ENCODE measurements at regions not wholly inside any gene's neighbourhood (a gene's known extent, or its start where the extent isn't known, plus 50 kb on each side); places are given as distances from the start of the nearest gene placed in this dataset.
"Not testable (repeated sequence)": the region's sequence is repeated elsewhere in the genome, so short reads cannot be mapped to it uniquely, and the experiment has no call there.

DNA sequence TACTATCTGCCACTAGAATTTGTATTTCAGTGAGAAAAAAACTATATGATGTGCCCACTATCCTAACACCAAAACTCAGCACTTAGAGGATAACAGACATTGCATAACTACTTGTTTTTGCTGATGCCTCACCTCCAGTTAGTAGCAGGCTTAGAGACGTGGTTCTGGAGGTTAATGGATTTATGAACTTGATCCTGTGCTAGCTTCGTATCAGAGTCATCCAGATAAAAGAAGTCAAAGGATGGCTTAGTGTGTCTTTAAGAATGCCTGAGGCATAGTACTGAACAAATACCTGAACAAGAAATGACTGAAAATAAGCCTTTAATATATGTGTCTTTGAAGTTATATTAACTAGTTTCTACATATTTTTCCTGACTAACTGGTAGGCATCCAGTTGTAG is 414.9 kb upstream of the PTCHD4 start:
- DNase-seq (ENCODE audit: extremely low read depth, low read depth) = no peak
- no peak overlapping the region for H3K4me3 ChIP-seq (replicated peaks; ENCODE audit: low read depth, low read length)
- TF ChIP-seq, protein P1, sequence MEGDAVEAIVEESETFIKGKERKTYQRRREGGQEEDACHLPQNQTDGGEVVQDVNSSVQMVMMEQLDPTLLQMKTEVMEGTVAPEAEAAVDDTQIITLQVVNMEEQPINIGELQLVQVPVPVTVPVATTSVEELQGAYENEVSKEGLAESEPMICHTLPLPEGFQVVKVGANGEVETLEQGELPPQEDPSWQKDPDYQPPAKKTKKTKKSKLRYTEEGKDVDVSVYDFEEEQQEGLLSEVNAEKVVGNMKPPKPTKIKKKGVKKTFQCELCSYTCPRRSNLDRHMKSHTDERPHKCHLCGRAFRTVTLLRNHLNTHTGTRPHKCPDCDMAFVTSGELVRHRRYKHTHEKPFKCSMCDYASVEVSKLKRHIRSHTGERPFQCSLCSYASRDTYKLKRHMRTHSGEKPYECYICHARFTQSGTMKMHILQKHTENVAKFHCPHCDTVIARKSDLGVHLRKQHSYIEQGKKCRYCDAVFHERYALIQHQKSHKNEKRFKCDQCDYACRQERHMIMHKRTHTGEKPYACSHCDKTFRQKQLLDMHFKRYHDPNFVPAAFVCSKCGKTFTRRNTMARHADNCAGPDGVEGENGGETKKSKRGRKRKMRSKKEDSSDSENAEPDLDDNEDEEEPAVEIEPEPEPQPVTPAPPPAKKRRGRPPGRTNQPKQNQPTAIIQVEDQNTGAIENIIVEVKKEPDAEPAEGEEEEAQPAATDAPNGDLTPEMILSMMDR (IDR thresholded peaks at IDR 0.05; ENCODE audit: low read depth, low read length, missing control alignments) = no peak

- DNase-seq (ENCODE audit: extremely low read depth, low read depth) = no peak
- TF ChIP-seq, protein P1 (IDR thresholded peaks at IDR 0.05; ENCODE audit: low read depth, low read length, missing control alignments) = no peak
- H3K4me3 ChIP-seq (replicated peaks; ENCODE audit: low read depth, low read length) = no peak overlapping the region
Measured at GRCh38 chr6:48520951-48521350, 410.0 kb upstream of the PTCHD4 start.

DNA sequence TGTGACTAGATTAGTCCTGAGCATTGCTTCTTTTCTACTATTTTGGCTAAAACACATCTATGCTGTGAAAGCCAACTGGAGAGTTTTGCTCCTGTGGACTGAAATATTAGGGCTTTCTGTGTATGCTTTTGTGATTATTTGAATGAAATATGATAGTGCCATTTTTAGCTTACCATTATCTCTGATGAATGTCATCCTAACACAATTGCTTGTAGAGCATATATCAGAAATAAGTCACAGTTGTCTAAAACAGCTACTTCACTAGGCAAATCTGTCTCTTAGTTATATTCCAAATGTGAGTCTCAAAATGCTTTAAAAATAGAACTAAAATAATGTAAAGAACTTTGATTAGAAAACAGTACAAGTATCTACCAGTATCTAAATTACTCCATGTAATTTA is 401.4 kb upstream of the PTCHD4 start:
- TF ChIP-seq, protein P1 (IDR thresholded peaks at IDR 0.05; ENCODE audit: low read depth, low read length, missing control alignments) = no peak
- no peak for DNase-seq (ENCODE audit: extremely low read depth, low read depth)
- H3K4me3 ChIP-seq (replicated peaks; ENCODE audit: low read depth, low read length) = no peak overlapping the region

- TF ChIP-seq, protein P1 (IDR thresholded peaks at IDR 0.05; ENCODE audit: low read depth, low read length, missing control alignments) = no peak
- H3K4me3 ChIP-seq (replicated peaks; ENCODE audit: low read depth, low read length) = no peak overlapping the region
- no peak for DNase-seq (ENCODE audit: extremely low read depth, low read depth)
Measured at GRCh38 chr6:48511378-48511777, 400.4 kb upstream of the PTCHD4 start.

DNA sequence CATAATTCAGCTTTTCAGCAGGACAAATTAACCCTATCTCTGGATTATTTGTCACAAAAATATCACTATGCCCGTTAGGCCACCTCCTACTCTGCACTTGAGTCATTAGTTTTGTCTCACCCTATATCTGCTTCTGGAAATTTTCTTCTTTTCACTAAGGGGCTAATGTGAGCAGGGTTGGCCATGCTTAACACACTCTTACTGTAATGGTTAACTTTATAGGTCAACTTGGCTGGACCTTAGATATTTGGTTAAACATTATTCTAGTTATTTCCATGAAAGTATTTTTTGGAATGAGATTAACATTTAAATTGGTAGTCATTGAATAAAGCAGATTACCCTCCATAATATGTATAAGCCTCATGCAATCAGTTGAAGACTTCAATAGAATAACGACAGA is 394.6 kb upstream of the PTCHD4 start:
- DNase-seq (ENCODE audit: extremely low read depth, low read depth) = no peak
- no peak overlapping the region for H3K4me3 ChIP-seq (replicated peaks; ENCODE audit: low read depth, low read length)
- TF ChIP-seq, protein P1 (IDR thresholded peaks at IDR 0.05; ENCODE audit: low read depth, low read length, missing control alignments) = no peak

- DNase-seq (ENCODE audit: extremely low read depth, low read depth); H3K4me3 ChIP-seq (replicated peaks; ENCODE audit: low read depth, low read length): not testable (repeated sequence)
Measured at GRCh38 chr6:48493432-48493831, 382.4 kb upstream of the PTCHD4 start.

GRCh38 chr6:48490658-48491057 is 379.7 kb upstream of the PTCHD4 start:
- H3K4me3 ChIP-seq (replicated peaks; ENCODE audit: low read depth, low read length) = no peak overlapping the region
- TF ChIP-seq, protein P1 (IDR thresholded peaks at IDR 0.05; ENCODE audit: low read depth, low read length, missing control alignments) = no peak
- DNase-seq (ENCODE audit: extremely low read depth, low read depth) = no peak
